H9 (cell line): ENCODE measurements at regions not wholly inside any gene's neighbourhood (a gene's known extent, or its start where the extent isn't known, plus 50 kb on each side); places are given as distances from the start of the nearest gene placed in this dataset.

ENCODE experiments used
- DNase-seq: peaks from one replicate; pipeline ENCODE4 v3.0.0-alpha.2; 2017
- H2AFZ ChIP-seq: one replicate; pipeline ENCODE4 v1.6.1; 2013; ENCODE audit warnings: mild to moderate bottlenecking, low read length, control low read depth, moderate library complexity
- H2AK5ac ChIP-seq: 2 replicates; pipeline ENCODE4 v1.6.1; 2013; ENCODE audit warnings: low read length, control low read depth, mixed read lengths; ENCODE audit not compliant: insufficient read length
- H2BK120ac ChIP-seq: one replicate; pipeline ENCODE4 v1.6.1; 2013; ENCODE audit warnings: low read depth, mild to moderate bottlenecking, low read length, control low read depth, inconsistent platforms; ENCODE audit not compliant: poor library complexity, severe bottlenecking
- H2BK12ac ChIP-seq: 2 replicates; pipeline ENCODE4 v1.6.1; 2013; ENCODE audit warnings: low read length, control low read depth, mixed read lengths, low read depth; ENCODE audit not compliant: insufficient read length
- H2BK15ac ChIP-seq: 2 replicates; pipeline ENCODE4 v1.6.1; 2013; ENCODE audit warnings: low read depth, low read length, control low read depth
- H2BK20ac ChIP-seq: one replicate; pipeline ENCODE4 v1.6.1; 2013; ENCODE audit warnings: low read depth, mild to moderate bottlenecking, low read length, control low read depth, inconsistent platforms; ENCODE audit not compliant: poor library complexity, severe bottlenecking
- H2BK5ac ChIP-seq: 2 replicates; pipeline ENCODE4 v1.6.1; 2013; ENCODE audit warnings: low read length, control low read depth, mixed read lengths; ENCODE audit not compliant: insufficient read length
- H3K14ac ChIP-seq: 2 replicates; pipeline ENCODE4 v1.6.1; 2013; ENCODE audit warnings: low read length, control low read depth; ENCODE audit not compliant: insufficient read depth
- H3K18ac ChIP-seq: 2 replicates; pipeline ENCODE4 v1.6.1; 2013; ENCODE audit warnings: low read depth, mild to moderate bottlenecking, mixed read lengths, low read length, control low read depth; ENCODE audit not compliant: insufficient read length
- H3K23ac ChIP-seq: 2 replicates; pipeline ENCODE4 v1.6.1; 2013; ENCODE audit warnings: low read length, control low read depth, mixed read lengths, low read depth; ENCODE audit not compliant: insufficient read length
- H3K23me2 ChIP-seq: 2 replicates; pipeline ENCODE4 v1.6.1; 2013; ENCODE audit warnings: low read depth, mild to moderate bottlenecking, mixed read lengths, low read length, control low read depth; ENCODE audit not compliant: insufficient read length, poor library complexity, severe bottlenecking
- H3K27ac ChIP-seq: 2 replicates; pipeline ENCODE4 v1.5.1; 2013; ENCODE audit warnings: low read length, control low read depth, mixed read lengths, low read depth; ENCODE audit not compliant: insufficient read length
- H3K27me3 ChIP-seq: 2 replicates; pipeline ENCODE4 v1.6.1; 2013; ENCODE audit warnings: low read length, control low read depth, inconsistent platforms; ENCODE audit not compliant: insufficient read depth
- H3K4ac ChIP-seq: 2 replicates; pipeline ENCODE4 v1.6.1; 2013; ENCODE audit warnings: low read depth, mild to moderate bottlenecking, control low read depth, inconsistent platforms, low read length, moderate library complexity
- H3K4me1 ChIP-seq: 2 replicates; pipeline ENCODE4 v1.6.1; 2013; ENCODE audit warnings: low read length, control low read depth, inconsistent platforms; ENCODE audit not compliant: insufficient read depth
- H3K4me2 ChIP-seq: 2 replicates; pipeline ENCODE4 v1.6.1; 2013; ENCODE audit warnings: low read length, control low read depth, mixed read lengths; ENCODE audit not compliant: insufficient read length, insufficient read depth
- H3K56ac ChIP-seq: 2 replicates; pipeline ENCODE4 v1.6.1; 2013; ENCODE audit warnings: low read depth, mild to moderate bottlenecking, mixed read lengths, low read length, control low read depth; ENCODE audit not compliant: insufficient read length
- H3K79me1 ChIP-seq: 2 replicates; pipeline ENCODE4 v1.6.1; 2013; ENCODE audit warnings: low read depth, mild to moderate bottlenecking, moderate library complexity, low read length, control low read depth, inconsistent platforms; ENCODE audit not compliant: insufficient read depth, poor library complexity, severe bottlenecking
- H3K79me2 ChIP-seq: 2 replicates; pipeline ENCODE4 v1.6.1; 2013; ENCODE audit warnings: low read length, control low read depth, inconsistent platforms; ENCODE audit not compliant: insufficient read depth
- H3K9ac ChIP-seq: 2 replicates; pipeline ENCODE4 v1.6.1; 2013; ENCODE audit warnings: low read length, control low read depth, mixed read lengths; ENCODE audit not compliant: insufficient read length; ENCODE audit errors: extremely low read depth
- H3K9me3 ChIP-seq: one replicate; pipeline ENCODE4 v1.6.1; 2013; ENCODE audit warnings: low read depth, low read length, inconsistent platforms; ENCODE audit not compliant: control insufficient read depth
- H3T11ph ChIP-seq: one replicate; pipeline ENCODE4 v1.6.1; 2013; ENCODE audit warnings: mild to moderate bottlenecking, low read length, control low read depth, inconsistent platforms
- H4K20me1 ChIP-seq: one replicate; pipeline ENCODE4 v1.6.1; 2013; ENCODE audit not compliant: control insufficient read depth, insufficient read length, insufficient read depth
- H4K5ac ChIP-seq: 2 replicates; pipeline ENCODE4 v1.6.1; 2013; ENCODE audit warnings: low read depth, mild to moderate bottlenecking, mixed read lengths, low read length, control low read depth; ENCODE audit not compliant: insufficient read length
- H4K8ac ChIP-seq: replicated peaks from 2 replicates; pipeline ENCODE4 v1.6.1; 2013; ENCODE audit warnings: low read length, control low read depth, mixed read lengths, low read depth; ENCODE audit not compliant: insufficient read length
- H4K91ac ChIP-seq: 2 replicates; pipeline ENCODE4 v1.6.1; 2013; ENCODE audit warnings: low read depth, mild to moderate bottlenecking, moderate library complexity, mixed read lengths, low read length, control low read depth; ENCODE audit not compliant: insufficient read length
- H3K27ac Mint-ChIP-seq, 3 experiments: 2 replicates in 2 of 3; 3 replicates in 1 of 3; pipeline ENCODE4 v1.8.0; 2020 to 2021; ENCODE audit warnings: mixed read lengths in 3 of 3, mild to moderate bottlenecking in 1 of 3, moderate library complexity in 1 of 3
- H3K27me3 Mint-ChIP-seq: 2 replicates; pipeline ENCODE4 v1.8.0; 2021; ENCODE audit warnings: low read depth, mild to moderate bottlenecking, moderate library complexity, mixed read lengths
- H3K36me3 Mint-ChIP-seq, 3 experiments: 2 replicates in 2 of 3; 3 replicates in 1 of 3; pipeline ENCODE4 v1.8.0; 2020 to 2021; ENCODE audit warnings: low read depth in 3 of 3, mixed read lengths in 3 of 3; ENCODE audit not compliant: insufficient read depth in 1 of 3
- H3K4me1 Mint-ChIP-seq, 2 experiments: 2 replicates each; pipeline ENCODE4 v1.8.0; 2020; ENCODE audit warnings: mixed read lengths in 2 of 2
- H3K4me3 Mint-ChIP-seq, 2 experiments: 2 replicates in 1 of 2; 3 replicates in 1 of 2; pipeline ENCODE4 v1.8.0; 2020 to 2021; ENCODE audit warnings: mild to moderate bottlenecking in 2 of 2, mixed read lengths in 2 of 2, moderate library complexity in 1 of 2
- H3K9me3 Mint-ChIP-seq, 2 experiments: 2 replicates in 1 of 2; 3 replicates in 1 of 2; pipeline ENCODE4 v1.8.0; 2020; ENCODE audit warnings: mild to moderate bottlenecking in 2 of 2, mixed read lengths in 2 of 2, moderate library complexity in 1 of 2
- WGBS: extraction: QIAGEN DNeasy Blood & Tissue Kit; methylation state at CpG from one replicate; pipeline ENCODE4 v1.1.7; 2013; ENCODE audit warnings: missing lambda C conversion rate, low lambda C conversion rate, mixed read lengths; ENCODE audit not compliant: insufficient read length; ENCODE audit errors: extremely low coverage; 5-methylcytosine and 5-hydroxymethylcytosine counted together
- TF ChIP-seq, protein P1 (sequence below): fragments of 200-600 bp; sonication (generic); conservative IDR thresholded peaks from 3 replicates; pipeline ENCODE4 v1.8.0; 2021; ENCODE audit warnings: antibody characterized with exemption, mild to moderate bottlenecking

DNA sequence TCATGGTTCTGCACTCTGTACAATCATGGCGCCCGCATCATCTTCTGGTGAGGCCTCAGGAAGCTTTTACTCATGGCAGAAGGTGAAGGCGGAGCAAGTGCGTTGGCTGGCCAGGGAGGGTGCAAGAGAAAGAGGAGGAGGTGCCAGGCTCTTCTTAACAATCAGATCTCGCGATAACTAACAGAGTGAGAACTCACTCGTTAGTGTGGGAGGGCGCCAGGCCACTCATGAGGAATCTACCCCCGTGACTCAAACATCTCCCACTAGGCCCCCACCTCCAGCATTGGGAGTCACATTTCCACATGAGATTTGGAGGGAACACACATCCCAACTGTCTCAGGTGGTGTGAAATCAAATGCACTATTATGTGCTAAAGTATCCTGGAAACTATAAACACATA lies 220.2 kb upstream of the CSF3R start:
- WGBS = no CpG with 5 or more reads among the region's 9 CpGs
- Mint-ChIP-seq H3K4me1 (peaks cover 21 to 39% of the 10 kb centered on the region in 2 experiments), H3K9me3 (no peaks in the 10 kb centered on the region; a peak in 1 of 5 replicates), H3K27ac (no peak overlapping the region), H3K27me3 (peaks cover 25% of the 10 kb centered on the region), H3K4me3 (no peak overlapping the region), H3K36me3 (no peaks in the 10 kb centered on the region; a peak in 2 of 7 replicates)
- Histone ChIP-seq H3K18ac (no peak overlapping the region), H2BK20ac (no peak overlapping the region), H2AFZ (no peak overlapping the region), H3K14ac (no peak overlapping the region), H3K79me1 (no peaks in the 10 kb centered on the region), H3K9me3 (no peaks in the 10 kb centered on the region), H2BK12ac (no peak overlapping the region), H3K23me2 (no peaks in the 10 kb centered on the region), H3K4me2 (no peak overlapping the region), H2BK120ac (no peak overlapping the region), H4K8ac (no peak overlapping the region), H3K56ac (no peak overlapping the region), H3K4ac (no peak overlapping the region), H3K27me3 (no peaks in the 10 kb centered on the region), H3K79me2 (no peaks in the 10 kb centered on the region), H4K91ac (no peak overlapping the region), H3T11ph (no peak overlapping the region), H3K9ac (no peak overlapping the region), H2AK5ac (no peak overlapping the region), H3K4me1 (peaks cover 3% of the 10 kb centered on the region; the same call in 1 of the 2 replicates), H3K23ac (no peak overlapping the region), H2BK5ac (no peak overlapping the region), H3K27ac (no peak overlapping the region), H4K20me1 (no peaks in the 10 kb centered on the region), H2BK15ac (no peak overlapping the region), H4K5ac (no peak overlapping the region)
- TF ChIP-seq, protein P1, sequence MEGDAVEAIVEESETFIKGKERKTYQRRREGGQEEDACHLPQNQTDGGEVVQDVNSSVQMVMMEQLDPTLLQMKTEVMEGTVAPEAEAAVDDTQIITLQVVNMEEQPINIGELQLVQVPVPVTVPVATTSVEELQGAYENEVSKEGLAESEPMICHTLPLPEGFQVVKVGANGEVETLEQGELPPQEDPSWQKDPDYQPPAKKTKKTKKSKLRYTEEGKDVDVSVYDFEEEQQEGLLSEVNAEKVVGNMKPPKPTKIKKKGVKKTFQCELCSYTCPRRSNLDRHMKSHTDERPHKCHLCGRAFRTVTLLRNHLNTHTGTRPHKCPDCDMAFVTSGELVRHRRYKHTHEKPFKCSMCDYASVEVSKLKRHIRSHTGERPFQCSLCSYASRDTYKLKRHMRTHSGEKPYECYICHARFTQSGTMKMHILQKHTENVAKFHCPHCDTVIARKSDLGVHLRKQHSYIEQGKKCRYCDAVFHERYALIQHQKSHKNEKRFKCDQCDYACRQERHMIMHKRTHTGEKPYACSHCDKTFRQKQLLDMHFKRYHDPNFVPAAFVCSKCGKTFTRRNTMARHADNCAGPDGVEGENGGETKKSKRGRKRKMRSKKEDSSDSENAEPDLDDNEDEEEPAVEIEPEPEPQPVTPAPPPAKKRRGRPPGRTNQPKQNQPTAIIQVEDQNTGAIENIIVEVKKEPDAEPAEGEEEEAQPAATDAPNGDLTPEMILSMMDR = no peak
- no peak for DNase-seq
